Upper lobe of right lung (tissue), 1 donor: ENCODE measurements at regions not wholly inside any gene's neighbourhood (a gene's known extent, or its start where the extent isn't known, plus 50 kb on each side); places are given as distances from the start of the nearest gene placed in this dataset.

Experiments used
- ATAC-seq: fragments of 200-7000 bp; cut with Tn5 transposase; one replicate; pipeline ENCODE4 v1.9.1; 2020; ENCODE audit warnings: mild to moderate bottlenecking, moderate library complexity
- DNase-seq: peaks from one replicate; pipeline ENCODE4 v3.0.0-alpha.2; 2020
- H3K27ac ChIP-seq: fragments of 200-600 bp; one replicate; pipeline ENCODE4 v1.8.0; 2022
- H3K27me3 ChIP-seq: fragments of 200-600 bp; one replicate; pipeline ENCODE4 v1.8.0; 2022; ENCODE audit warnings: mild to moderate bottlenecking
- H3K36me3 ChIP-seq: fragments of 200-600 bp; one replicate; pipeline ENCODE4 v1.8.0; 2022
- H3K4me1 ChIP-seq: fragments of 200-600 bp; one replicate; pipeline ENCODE4 v1.8.0; 2022
- H3K4me3 ChIP-seq: fragments of 200-600 bp; one replicate; pipeline ENCODE4 v1.8.0; 2022; ENCODE audit warnings: mild to moderate bottlenecking
- H3K9me3 ChIP-seq: fragments of 200-600 bp; one replicate; pipeline ENCODE4 v1.8.0; 2022
- intact Hi-C: fragments of 100-400 bp; cut with DNase I; formaldehyde crosslinking; loops from one replicate; pipeline ENCODE4 v1.11.0; 2022
- TF ChIP-seq, protein P1 (sequence below): fragments of 200-600 bp; IDR thresholded peaks from one replicate; pipeline ENCODE4 v1.8.0; 2022; ENCODE audit warnings: antibody characterized with exemption
- donor health status: DM: no; HTN: yes; CAD: no; lungs with severe emphysema.

GRCh38 chr3:107894998-107895397 lies 195.8 kb downstream of the CD47 start:
- intact Hi-C loops = no loop called here
- Histone ChIP-seq H3K27me3 (peaks cover 11% of the 10 kb centered on the region), H3K36me3 (no peaks in the 10 kb centered on the region), H3K4me1 (no peaks in the 10 kb centered on the region), H3K9me3 (no peaks in the 10 kb centered on the region), H3K27ac (no peak overlapping the region), H3K4me3 (no peak overlapping the region)
- TF ChIP-seq, protein P1, sequence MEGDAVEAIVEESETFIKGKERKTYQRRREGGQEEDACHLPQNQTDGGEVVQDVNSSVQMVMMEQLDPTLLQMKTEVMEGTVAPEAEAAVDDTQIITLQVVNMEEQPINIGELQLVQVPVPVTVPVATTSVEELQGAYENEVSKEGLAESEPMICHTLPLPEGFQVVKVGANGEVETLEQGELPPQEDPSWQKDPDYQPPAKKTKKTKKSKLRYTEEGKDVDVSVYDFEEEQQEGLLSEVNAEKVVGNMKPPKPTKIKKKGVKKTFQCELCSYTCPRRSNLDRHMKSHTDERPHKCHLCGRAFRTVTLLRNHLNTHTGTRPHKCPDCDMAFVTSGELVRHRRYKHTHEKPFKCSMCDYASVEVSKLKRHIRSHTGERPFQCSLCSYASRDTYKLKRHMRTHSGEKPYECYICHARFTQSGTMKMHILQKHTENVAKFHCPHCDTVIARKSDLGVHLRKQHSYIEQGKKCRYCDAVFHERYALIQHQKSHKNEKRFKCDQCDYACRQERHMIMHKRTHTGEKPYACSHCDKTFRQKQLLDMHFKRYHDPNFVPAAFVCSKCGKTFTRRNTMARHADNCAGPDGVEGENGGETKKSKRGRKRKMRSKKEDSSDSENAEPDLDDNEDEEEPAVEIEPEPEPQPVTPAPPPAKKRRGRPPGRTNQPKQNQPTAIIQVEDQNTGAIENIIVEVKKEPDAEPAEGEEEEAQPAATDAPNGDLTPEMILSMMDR = no peak
- DNase-seq (no peak), ATAC-seq (no peak)

GRCh38 chr3:107892955-107893624 lies 197.7 kb downstream of the CD47 start:
- TF ChIP-seq, protein P1 = no peak
- no peaks in the 10 kb centered on the region for H3K9me3 ChIP-seq
- H3K27me3 ChIP-seq = peaks cover 9% of the 10 kb centered on the region
- no peak overlapping the region for H3K4me3 ChIP-seq
- H3K27ac ChIP-seq = no peak overlapping the region
- intact Hi-C loops = no loop called here
- no peaks in the 10 kb centered on the region for H3K4me1 ChIP-seq
- DNase-seq (no peak), ATAC-seq (no peak)
- no peaks in the 10 kb centered on the region for H3K36me3 ChIP-seq

DNA sequence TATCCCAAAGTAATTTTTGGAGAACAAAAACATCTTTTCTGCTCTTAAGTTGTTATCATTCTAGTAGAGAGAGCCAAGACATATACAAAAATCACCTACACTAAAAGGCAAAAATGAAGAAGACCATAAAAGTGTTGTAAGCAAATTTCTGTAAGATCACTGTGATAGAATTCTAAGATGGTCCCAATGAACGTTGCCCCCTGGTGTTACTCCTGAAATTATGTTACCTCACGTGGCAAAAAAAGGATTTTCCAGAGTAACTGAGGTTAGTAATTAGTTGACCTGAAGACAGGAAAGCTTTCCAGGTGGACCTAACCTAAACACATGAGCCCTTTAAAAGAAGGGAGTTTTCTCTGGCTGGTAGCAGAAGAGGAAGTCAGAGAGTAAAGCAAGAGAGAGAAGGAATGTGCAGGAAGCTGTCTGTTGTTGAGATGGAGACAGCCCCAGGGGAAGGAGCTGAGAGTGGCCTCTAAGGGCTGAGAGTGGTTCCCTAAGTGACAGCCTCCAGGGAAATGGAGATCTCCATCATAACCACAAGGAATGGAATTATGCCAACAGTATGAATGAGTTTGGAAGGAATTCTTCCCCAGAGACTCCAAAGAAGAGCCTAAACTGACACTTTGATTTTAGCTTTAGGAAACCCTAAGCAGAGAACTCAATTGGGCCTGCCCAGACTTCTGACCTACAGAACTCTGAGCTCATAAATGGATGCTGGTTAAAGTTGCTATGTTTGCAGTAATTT lies 205.9 kb downstream of the CD47 start:
- Histone ChIP-seq H3K4me3 (no peak overlapping the region), H3K27ac (no peak overlapping the region), H3K4me1 (no peaks in the 10 kb centered on the region), H3K27me3 (no peaks in the 10 kb centered on the region), H3K9me3 (no peaks in the 10 kb centered on the region), H3K36me3 (no peaks in the 10 kb centered on the region)
- intact Hi-C loops = no loop called here
- ATAC-seq = peak; percentile 19
- TF ChIP-seq, protein P1 = no peak
- no peak for DNase-seq

- no peaks in the 10 kb centered on the region for H3K9me3 ChIP-seq
- ATAC-seq (no peak), DNase-seq (no peak)
- no peaks in the 10 kb centered on the region for H3K4me1 ChIP-seq
- H3K27ac ChIP-seq = no peak overlapping the region
- intact Hi-C loops = no loop called here
- H3K4me3 ChIP-seq = no peak overlapping the region
- TF ChIP-seq, protein P1 = no peak
- H3K27me3 ChIP-seq = no peaks in the 10 kb centered on the region
- H3K36me3 ChIP-seq = no peaks in the 10 kb centered on the region
Observed at GRCh38 chr3:107884028-107884427, 206.8 kb downstream of the CD47 start.

GRCh38 chr3:107882881-107883280 lies 207.9 kb downstream of the CD47 start:
- H3K4me1 ChIP-seq = no peaks in the 10 kb centered on the region
- TF ChIP-seq, protein P1 = no peak
- intact Hi-C loops = no loop called here
- no peaks in the 10 kb centered on the region for H3K27me3 ChIP-seq
- no peak overlapping the region for H3K4me3 ChIP-seq
- ATAC-seq = no peak
- H3K9me3 ChIP-seq = no peaks in the 10 kb centered on the region
- no peaks in the 10 kb centered on the region for H3K36me3 ChIP-seq
- no peak overlapping the region for H3K27ac ChIP-seq
- DNase-seq = no peak
